Hematopoietic multipotent progenitor cell treated with erythropoietin and hydrocortisone succinate and interleukin-3 and kit ligand, for 8 days (in vitro differentiated cells): ENCODE measurements at regions not wholly inside any gene's neighbourhood (a gene's known extent, or its start where the extent isn't known, plus 50 kb on each side); places are given as distances from the start of the nearest gene placed in this dataset.

Experiments
- DNase-seq: peaks from one replicate; pipeline ENCODE4 v3.0.0-alpha.2; 2015

DNA sequence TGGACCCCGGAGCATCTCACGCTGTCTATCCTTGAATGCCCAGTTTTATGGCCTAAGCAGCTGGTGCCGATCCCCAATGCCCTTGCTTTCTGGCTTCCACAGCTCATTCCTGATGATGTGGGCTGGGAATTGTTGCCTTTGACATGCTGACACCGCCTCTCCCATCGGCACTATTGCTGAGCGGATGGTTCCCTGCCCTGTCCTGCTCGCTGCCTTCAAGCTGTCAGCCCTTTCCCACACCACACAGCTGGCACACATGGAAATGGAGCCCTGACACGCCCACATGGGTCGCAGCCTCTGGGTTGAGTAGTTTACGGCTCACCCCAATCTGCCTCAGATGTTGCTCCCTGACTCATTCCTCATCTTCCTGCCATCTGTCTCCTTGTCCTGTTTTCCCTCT, 110.2 kb upstream of the SESN3 start:
- DNase-seq: no peak

DNA sequence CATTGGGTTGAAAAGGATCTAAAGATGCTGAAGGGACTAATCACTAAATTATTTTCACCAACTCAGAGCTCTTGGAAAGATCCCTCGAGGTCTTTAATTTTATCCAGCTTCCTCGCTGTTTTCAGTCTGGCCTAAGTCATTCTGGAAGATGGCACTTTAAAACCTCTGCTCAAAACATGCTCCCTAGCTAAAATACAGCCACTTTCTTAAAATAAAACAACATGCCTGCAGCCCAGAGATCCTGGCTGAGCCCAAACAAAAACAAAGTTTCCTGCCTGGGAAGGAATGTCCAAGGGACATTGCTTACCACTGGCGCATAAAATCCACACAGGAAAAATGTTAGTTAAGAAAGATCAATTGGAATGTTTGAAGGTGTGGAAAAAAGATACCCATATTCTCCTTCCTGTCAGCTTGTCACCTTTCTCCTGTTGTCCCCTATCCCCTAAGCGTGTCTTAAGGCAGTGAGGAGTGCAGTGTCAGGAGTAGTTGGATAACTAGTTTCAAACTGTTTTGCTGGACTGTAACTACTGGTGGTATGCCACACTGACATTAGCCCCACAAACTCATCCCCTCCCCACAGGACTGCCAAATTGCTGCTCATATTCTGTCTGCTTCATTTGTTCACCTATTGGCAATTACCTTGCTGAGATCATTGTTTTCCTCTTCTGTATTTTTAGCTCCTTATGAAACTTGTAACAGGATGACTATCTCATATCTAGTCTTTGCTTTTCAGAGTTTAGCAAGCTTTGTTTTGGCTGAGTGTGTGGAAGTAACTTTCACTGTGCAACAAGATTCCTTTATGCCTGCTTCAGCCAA, 108.3 kb upstream of the SESN3 start:
- no peak for DNase-seq

DNA sequence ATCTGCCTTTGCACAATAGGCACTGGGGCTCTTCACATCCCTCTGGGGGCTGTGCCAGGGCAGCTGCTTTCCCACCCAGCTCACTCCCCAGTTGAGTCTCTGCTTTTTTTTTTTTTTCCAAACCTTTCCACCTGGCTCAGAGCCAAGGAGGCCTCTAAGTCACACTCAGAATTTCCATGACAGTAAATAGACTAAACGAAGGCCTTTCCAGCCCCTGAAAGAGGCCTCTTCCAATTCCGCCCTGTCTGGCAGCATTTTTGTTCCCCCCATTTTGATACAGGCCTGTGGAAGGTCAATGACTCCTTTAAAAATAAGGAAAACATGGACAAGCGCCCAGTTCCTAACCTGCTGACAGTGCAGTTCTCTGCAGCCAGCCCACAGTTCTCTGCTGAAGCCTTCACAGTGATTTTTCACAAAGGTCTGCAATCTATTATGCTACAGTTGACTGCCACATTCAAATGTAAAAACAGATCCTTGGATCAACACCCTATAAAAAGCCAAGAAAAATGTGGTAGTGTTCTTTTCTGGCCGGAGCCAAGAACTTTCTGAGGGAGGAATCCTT, 107.5 kb upstream of the SESN3 start:
- DNase-seq: peak; percentile 36

- no peak for DNase-seq
These were observed 107.0 kb upstream of the SESN3 start for GRCh38 chr11:95337972-95338429.

DNA sequence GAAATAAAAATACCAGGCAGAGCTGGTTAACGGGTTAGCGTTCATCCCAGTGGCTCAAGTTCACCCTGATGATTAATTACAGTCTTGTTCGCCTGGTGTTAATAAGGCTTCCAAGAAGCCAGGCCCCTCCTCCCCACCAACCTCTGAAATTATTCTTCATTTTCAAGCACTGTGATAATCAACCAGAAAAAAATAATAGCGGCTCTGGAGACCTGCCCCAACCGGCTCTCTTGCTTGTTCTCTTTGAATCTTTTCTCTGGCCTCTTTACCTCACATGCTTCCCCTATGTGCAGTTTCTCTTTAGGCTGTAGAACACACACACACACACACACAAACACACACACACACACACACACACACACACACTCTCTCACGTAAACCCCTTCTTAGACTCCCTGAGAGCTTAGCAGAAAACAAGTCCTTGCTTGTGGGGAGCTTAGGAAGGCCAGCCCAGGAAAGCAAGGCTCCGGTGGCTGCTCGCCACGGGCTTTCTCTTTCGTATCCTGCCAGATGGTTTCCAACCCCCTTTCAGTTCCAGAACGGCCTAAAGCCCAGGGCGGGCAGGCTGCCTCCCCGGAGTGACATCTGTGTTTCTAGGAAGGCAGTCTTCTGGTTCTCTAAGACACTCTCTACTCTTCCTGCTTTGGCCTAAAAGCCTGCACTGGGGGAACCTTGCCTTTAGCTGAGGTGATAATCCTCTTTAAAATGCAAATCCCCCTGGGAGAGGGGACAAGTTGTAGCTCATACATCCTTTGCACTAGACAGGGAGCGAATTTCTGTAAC, 106.4 kb upstream of the SESN3 start:
- DNase-seq: no peak

- no peak for DNase-seq
These were observed 105.0 kb upstream of the SESN3 start for GRCh38 chr11:95335989-95336388.

DNA sequence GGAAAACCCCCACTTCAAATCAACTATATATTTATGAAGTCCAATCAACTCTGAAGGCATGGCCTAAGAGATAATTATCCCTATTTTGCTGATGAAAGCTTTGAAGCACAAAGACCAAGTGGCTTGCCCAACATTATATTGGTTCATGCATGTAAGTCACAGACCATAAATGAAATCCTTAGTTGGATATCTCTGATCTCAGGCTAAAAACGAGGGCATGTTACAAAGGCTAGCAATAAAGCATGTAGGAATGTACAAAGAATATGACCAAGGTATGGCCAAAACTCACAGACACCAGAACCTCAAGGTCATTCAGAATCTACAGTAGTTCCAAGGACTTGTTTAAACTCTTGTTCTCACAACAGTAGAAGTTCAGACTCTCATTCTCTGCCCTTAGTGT, 100.2 kb upstream of the SESN3 start:
- DNase-seq: no peak

DNA sequence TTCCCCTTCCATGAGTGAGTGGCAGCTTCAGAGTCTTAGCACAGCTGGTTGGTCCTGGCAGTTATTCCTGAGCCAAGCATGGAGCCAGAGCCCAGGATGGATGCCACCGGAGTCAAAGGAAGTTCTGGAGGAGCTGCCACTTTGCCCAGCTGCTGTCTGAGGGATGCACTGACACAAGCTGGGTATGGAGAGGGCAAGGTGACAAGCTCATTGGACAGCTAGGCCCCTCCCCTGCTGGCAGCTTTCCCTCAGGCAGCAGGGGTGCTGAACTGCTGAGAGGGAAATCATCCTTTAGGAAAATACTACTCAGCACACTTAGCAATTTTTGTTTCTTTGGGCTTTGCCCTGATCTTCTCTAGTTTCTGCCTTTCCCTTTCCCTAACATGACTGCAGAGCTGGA, 99.3 kb upstream of the SESN3 start:
- no peak for DNase-seq

DNA sequence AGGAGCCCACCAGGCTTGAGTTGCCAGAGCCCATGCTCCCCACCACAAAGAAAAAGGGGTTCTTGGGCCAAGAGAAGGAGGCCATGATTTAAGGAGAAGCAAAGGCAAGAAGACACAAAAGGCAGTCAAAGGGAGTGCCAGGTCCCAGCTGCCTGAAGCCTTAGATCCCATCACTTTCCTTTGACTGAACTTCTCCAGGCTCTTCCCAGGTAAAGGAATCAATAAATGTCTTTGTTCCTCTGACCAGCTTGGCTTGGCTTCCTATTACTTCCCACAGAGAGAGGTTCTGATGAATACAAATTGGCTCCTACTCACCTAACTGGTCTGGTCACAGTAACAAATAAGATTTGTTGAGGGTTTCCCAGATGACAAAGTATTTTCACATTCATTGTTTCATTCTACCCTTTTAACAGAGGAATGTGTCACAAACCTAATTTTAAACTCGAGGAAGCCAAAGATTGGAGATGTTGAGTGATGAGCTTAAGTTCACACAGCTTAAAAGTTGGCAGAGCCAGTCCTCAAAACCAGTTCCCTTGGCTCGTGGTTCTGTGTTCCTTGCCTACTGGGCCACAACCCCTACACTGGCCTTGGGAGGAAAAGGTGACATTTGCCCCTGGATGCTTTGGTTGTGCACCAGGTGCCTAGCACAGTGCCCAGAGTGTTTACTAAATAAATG, 96.4 kb upstream of the SESN3 start:
- DNase-seq: no peak

GRCh38 chr11:95325777-95326258, 94.8 kb upstream of the SESN3 start:
- no peak for DNase-seq

GRCh38 chr11:95324826-95325225, 93.8 kb upstream of the SESN3 start:
- no peak for DNase-seq

GRCh38 chr11:95322539-95322938, 91.5 kb upstream of the SESN3 start:
- DNase-seq: no peak

GRCh38 chr11:95318498-95318897, 87.5 kb upstream of the SESN3 start:
- DNase-seq: no peak

GRCh38 chr11:95308512-95309035, 77.6 kb upstream of the SESN3 start:
- no peak for DNase-seq

DNA sequence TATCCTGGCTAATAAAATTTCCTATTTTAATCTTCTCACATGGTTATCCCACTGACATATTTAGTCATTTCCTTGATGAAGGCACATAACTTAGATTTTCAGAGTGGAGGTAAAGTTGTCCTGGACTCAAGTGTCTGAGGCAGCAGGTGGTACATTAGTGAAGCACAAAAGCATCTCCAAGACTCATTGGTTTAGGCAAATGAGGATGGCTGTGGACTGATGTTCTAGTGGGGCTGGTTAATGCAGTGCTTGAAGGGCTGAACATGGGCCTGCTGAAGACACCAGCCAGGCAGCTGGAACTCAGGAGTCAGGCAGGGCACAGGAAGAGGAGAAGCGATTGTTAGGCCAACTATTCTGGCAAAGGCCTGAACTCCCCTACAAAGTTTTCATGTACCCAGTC, 76.3 kb upstream of the SESN3 start:
- no peak for DNase-seq

DNA sequence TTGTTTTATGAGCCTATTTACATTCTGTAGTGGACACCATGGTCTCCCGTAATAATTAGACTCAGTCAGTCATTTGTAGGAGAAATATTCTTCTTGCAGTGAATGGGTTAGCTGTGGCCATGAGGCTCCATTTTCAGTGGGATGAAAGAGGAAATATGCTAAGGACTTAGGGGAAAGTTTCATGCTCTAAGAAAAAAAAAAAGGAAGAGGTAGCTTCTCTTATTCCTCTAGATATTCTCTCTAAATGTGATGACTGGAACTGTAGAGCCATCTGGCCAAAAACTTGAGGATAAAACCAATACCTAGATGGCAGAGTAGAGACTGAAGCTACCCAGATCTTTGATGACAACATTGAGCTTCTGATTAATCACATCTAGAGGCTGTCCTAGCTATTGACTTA, 75.8 kb upstream of the SESN3 start:
- no peak for DNase-seq

DNA sequence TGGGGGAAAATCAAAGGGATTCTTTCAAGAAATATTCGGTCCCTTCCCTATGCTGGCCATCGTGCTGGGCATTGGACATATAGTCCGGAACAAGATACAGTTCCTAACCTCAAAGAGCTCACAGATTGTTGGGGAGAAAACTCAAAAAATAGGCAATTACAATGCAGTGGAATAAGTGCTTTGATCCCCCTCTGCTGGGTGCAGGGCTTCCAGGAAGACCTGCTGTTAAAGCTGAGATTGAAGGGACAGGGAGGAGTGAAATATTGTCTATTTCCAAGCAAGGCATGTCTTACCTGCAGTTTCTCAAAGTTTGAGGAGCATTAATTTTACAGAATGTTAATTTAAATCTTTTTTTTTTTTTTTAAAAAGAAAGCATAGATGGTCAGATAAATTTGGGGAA, 75.1 kb upstream of the SESN3 start:
- DNase-seq: no peak

GRCh38 chr11:95305705-95306104, 74.7 kb upstream of the SESN3 start:
- no peak for DNase-seq

DNA sequence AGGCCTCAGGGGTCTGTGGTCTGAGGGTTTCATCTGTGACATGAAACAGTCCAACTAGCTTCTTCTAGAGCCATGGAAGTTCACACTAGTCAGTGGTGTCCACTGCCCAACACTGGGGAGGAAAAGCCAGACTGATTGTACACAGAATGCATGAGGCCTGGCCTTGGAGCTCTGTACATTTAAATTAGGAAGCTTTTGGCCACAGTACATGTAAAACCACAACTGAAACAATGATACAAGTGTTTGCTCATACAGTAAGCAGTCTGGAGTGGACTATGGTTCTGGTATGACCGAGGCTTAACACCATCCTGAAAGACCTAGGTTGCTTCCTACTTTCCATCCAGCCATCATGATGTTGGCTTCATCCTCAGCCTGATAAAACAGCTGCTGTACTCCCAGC, 73.8 kb upstream of the SESN3 start:
- DNase-seq: no peak

DNA sequence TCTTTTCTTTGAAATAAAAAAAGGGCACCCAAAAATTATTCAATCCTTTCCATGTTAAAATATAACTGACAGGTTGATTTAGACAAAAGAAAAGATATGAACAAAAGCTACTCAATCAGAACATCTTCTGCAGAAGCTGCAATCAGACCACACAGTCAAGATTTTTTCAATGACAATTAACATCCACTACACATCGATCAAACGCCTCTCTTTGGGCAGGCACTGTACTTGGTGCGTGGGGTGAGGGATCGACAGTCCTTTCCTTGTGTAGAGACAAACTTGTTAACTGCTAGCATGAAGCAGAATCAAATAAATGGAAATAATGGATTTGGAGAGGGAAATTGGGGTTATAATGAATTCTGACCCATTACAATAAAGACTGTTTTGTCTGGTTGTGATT, 71.2 kb upstream of the SESN3 start:
- DNase-seq: no peak

- no peak for DNase-seq
These were observed 70.5 kb upstream of the SESN3 start for GRCh38 chr11:95301474-95301873.

DNA sequence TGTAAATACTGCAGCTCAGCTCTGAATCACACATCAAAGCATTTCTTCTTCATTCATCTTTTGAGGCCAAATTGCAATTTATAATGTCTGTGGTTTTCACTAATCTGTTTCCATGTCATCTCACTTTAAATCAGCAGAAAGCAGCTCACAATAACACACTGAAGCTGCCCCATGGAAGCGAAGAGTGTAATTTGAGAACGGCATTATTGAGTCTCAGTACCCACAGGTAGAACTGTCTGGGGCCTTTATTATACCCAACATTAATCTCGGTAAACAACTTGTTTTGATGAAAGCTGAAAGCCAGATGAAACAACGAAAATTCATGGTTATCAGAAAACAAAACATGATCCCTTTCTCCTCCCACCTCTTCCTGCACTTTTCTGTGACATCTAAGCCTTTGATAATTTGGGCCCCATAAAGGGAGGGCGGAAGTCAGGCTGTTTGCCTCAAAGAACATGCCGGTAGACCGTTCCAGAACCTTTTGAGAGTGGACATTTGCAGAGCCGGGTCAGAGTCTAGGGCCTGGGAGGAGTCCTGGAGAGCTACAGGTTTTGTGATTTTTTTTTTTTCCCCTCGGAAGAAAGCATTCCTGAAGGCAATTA, 68.2 kb upstream of the SESN3 start:
- DNase-seq: no peak
